Mesothelial cell of epicardium (in vitro differentiated cells): ENCODE measurements at regions not wholly inside any gene's neighbourhood (a gene's known extent, or its start where the extent isn't known, plus 50 kb on each side); places are given as distances from the start of the nearest gene placed in this dataset.

ENCODE experiments used
- DNase-seq, 2 experiments: peaks; one replicate each; pipeline ENCODE4 v3.0.0; 2021; ENCODE audit warnings: low spot score in 2 of 2; ENCODE audit not compliant: unreplicated experiment in 2 of 2
- H3K27ac Mint-ChIP-seq: 2 replicates; pipeline ENCODE4 v1.8.0; 2021; ENCODE audit warnings: mixed read lengths
- H3K27me3 Mint-ChIP-seq: 2 replicates; pipeline ENCODE4 v1.8.0; 2021; ENCODE audit warnings: low read depth, mixed read lengths
- H3K36me3 Mint-ChIP-seq: 2 replicates; pipeline ENCODE4 v1.8.0; 2021; ENCODE audit warnings: mixed read lengths
- H3K4me1 Mint-ChIP-seq: 2 replicates; pipeline ENCODE4 v1.8.0; 2021; ENCODE audit warnings: mixed read lengths
- H3K4me3 Mint-ChIP-seq: 2 replicates; pipeline ENCODE4 v1.8.0; 2021; ENCODE audit warnings: mild to moderate bottlenecking, moderate library complexity, mixed read lengths
- H3K9me3 Mint-ChIP-seq: 2 replicates; pipeline ENCODE4 v1.8.0; 2021; ENCODE audit warnings: mixed read lengths
- TF ChIP-seq, protein P1 (sequence below): fragments of 200-600 bp; sonication (generic); IDR thresholded peaks from one replicate; pipeline ENCODE4 v1.5.0; 2021; ENCODE audit warnings: antibody characterized with exemption; ENCODE audit not compliant: unreplicated experiment

DNA sequence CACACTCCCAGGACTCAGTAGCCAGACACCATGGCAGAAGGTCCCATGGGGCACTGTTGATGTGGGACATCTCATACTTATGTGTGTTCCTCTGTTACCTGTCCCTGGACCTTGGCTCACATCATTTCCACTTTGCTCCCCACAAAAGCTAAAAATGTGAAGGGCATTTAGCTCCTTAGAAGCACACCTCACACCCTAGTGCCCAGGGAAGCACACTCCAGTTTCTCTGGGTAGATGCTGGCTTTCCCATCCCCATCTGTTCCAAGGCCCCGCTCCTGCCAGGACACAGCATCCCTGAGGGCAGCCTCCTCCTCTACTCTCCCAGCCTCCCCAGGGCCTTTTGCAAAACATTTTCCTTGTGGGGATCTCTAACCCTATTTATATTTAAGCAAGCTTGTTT is 572.4 kb upstream of the MGMT start:
- peaks cover 14% of the 10 kb centered on the region for H3K27me3 Mint-ChIP-seq
- peaks cover 3% of the 10 kb centered on the region for H3K4me1 Mint-ChIP-seq
- H3K27ac Mint-ChIP-seq, result no peak overlapping the region
- DNase-seq, result no peak
- TF ChIP-seq, protein P1, sequence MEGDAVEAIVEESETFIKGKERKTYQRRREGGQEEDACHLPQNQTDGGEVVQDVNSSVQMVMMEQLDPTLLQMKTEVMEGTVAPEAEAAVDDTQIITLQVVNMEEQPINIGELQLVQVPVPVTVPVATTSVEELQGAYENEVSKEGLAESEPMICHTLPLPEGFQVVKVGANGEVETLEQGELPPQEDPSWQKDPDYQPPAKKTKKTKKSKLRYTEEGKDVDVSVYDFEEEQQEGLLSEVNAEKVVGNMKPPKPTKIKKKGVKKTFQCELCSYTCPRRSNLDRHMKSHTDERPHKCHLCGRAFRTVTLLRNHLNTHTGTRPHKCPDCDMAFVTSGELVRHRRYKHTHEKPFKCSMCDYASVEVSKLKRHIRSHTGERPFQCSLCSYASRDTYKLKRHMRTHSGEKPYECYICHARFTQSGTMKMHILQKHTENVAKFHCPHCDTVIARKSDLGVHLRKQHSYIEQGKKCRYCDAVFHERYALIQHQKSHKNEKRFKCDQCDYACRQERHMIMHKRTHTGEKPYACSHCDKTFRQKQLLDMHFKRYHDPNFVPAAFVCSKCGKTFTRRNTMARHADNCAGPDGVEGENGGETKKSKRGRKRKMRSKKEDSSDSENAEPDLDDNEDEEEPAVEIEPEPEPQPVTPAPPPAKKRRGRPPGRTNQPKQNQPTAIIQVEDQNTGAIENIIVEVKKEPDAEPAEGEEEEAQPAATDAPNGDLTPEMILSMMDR, result no peak
- H3K9me3 Mint-ChIP-seq, result no peaks in the 10 kb centered on the region
- H3K4me3 Mint-ChIP-seq, result no peak overlapping the region
- no peaks in the 10 kb centered on the region for H3K36me3 Mint-ChIP-seq

DNA sequence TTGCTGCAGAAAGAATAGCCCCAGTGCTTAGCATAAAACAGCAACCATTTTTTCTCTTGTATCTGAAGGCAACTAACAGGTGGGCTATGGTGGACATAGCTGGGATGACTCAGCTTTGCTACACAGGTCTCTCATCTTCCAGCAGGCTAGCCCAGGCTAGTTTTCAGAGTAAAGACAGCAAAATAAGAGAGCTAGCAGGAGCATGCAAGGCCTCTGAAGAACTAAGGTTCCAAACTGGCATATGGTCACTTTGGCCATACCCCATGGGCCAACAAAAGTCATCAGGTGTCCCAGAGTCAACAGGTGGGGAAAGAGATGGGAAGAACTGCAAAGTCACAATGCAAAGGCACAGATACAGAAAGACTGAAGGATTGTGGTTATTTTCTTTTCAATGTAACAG is 571.6 kb upstream of the MGMT start:
- H3K27ac Mint-ChIP-seq, result no peak overlapping the region
- no peak overlapping the region for H3K4me3 Mint-ChIP-seq
- no peak for DNase-seq
- H3K9me3 Mint-ChIP-seq, result no peaks in the 10 kb centered on the region
- H3K27me3 Mint-ChIP-seq, result peaks cover 14% of the 10 kb centered on the region
- TF ChIP-seq, protein P1, result no peak
- no peaks in the 10 kb centered on the region for H3K36me3 Mint-ChIP-seq
- peaks cover 3% of the 10 kb centered on the region for H3K4me1 Mint-ChIP-seq

DNA sequence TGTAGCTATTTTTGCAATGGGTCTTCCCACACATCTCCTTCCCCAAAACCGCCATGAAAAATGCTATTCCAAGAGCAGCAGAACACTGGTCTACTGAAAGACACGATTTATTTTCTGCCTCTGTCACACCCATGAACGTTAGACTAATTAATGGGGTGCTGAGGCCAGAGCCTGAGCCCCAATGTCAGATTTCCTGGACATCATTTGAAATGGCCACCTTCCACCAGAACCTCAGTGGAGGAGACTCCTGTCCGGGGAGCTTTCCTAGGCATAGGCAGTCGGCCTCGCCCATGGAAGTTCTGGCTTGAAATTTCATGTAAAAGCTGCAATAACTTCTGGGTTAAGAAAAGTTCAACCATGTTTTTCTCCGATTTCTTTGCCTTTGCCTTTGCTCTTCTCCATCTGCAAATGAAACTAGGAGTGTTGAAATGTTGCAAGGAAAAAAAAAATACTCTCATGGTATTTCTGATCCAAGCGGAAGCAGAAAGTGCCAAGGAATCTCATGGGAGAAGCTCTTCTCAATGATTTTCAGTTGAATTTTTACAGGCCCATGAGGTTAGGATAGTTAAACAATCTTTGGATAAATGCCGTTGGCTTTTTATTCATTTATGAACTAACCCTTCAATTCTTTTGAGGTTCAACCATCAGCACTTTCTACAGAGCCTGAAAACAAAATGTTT is 570.8 kb upstream of the MGMT start:
- no peaks in the 10 kb centered on the region for H3K9me3 Mint-ChIP-seq
- peaks cover 3% of the 10 kb centered on the region for H3K4me1 Mint-ChIP-seq
- no peaks in the 10 kb centered on the region for H3K36me3 Mint-ChIP-seq
- H3K27me3 Mint-ChIP-seq, result peaks cover 17% of the 10 kb centered on the region
- no peak overlapping the region for H3K4me3 Mint-ChIP-seq
- no peak overlapping the region for H3K27ac Mint-ChIP-seq
- DNase-seq, result no peak
- TF ChIP-seq, protein P1, result no peak

DNA sequence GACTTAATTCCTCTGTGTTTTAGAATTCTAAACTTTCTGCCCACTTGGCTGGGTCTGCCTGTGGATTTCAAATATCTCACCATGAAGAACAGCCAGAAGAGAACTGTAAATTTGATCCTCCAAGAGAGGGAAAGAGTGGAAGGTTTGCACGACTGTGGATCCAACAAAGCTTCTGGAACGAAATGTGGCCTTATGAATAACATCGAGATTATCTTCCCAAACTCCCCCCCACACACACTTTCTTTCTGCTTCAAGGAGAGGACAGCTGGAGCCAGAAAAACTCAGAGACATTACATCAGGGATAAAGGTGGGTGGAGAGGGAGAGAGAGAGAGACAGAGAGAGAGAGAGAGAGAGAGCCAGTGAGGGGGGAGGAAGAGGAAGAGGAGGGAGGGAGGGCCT is 570.1 kb upstream of the MGMT start:
- Mint-ChIP-seq H3K4me3 (no peak overlapping the region), H3K9me3 (no peaks in the 10 kb centered on the region), H3K4me1 (peaks cover 7% of the 10 kb centered on the region), H3K27ac (no peak overlapping the region), H3K27me3 (peaks cover 19% of the 10 kb centered on the region), H3K36me3 (no peaks in the 10 kb centered on the region)
- TF ChIP-seq, protein P1, result no peak
- DNase-seq, result no peak

DNA sequence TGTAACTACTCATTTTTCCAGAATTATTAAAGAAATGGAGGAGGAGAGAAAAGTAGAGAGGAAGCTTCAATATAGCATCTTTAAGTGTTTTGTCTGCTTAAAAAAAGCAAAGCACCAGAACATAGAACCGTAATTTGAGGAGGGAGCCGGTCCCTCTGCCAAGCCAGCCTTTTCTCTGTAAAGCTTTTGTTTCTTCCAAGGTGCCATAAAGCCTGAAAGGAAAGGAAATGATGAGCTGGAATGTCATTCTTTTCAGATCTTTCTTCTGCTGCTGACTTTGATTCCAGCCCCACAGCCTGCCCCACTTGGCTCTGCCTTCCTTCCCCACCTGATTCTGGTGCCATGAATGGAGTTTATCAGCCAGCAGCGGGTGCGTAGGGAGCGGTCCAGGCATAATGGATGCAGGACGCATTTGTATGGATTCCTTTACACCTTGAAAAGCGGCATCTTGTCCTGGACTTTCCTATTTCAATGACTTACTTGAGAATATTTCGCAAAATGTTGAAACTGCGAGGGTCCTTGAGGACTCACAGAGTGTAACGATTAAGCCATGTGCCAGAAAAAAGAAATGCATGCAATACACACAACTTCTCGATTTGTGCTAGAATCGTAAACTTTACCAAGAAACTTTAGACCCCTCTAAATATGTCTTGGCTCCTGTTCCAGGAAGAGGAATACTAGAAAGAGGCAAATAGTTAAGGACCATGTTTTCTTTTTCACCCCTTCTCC is 569.5 kb upstream of the MGMT start:
- Mint-ChIP-seq H3K27ac (no peak overlapping the region), H3K4me1 (peaks cover 9% of the 10 kb centered on the region), H3K36me3 (no peaks in the 10 kb centered on the region), H3K4me3 (no peak overlapping the region), H3K9me3 (no peaks in the 10 kb centered on the region), H3K27me3 (peaks cover 20% of the 10 kb centered on the region)
- TF ChIP-seq, protein P1, result no peak
- DNase-seq, result no peak
